Hippocampal formation (tissue), 2 donors: ENCODE measurements at regions not wholly inside any gene's neighbourhood (a gene's known extent, or its start where the extent isn't known, plus 50 kb on each side); places are given as distances from the start of the nearest gene placed in this dataset.
"Not testable (repeated sequence)": the region's sequence is repeated elsewhere in the genome, so short reads cannot be mapped to it uniquely, and the experiment has no call there.

Experiments
- DNase-seq, 2 donors: peaks; one replicate each; lab custom pipeline; 2025; lab: John Stamatoyannopoulos, UW

DNA sequence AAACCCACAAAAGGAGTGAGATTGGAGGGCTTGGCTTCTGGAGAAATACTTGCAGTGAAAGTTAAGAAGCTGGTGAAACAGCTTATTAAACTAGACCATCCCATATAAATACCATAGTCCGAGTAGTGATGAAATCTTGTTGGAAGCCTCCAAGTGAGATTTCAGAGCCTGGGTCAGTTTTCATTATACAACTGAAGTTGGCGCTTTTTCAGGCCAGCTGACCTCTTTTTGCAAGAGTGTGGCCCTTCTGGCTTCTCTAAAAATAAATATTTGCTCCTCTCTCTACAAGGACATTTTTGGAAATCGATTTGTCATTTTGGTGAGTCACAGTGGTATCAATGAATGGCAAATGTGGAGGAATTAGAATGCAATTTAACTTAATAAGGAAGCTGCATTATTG is 51.2 kb upstream of the THRB start:
- no peak for DNase-seq

GRCh38 chr3:24548278-24548677 is 53.6 kb upstream of the THRB start:
- no peak for DNase-seq

DNA sequence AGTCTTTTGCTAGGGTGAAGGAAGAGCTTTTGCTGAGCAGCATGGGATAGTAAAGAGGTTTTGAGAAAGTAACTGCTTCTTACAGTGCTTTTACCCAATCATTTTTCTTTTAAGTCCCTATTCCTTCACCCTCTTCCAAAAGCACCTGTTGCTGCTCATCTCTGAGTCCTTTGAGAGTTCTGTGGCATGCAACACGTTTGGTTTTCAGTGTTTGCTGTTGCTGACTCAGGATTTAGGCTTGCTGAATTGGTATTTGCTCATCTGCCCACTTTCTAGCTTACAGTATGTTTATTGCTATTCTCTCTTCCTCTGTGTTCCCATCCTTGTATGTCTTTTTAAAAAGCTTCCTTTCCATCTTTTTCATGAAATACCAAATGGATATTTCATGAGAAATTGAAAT is 55.9 kb upstream of the THRB start:
- DNase-seq, result no peak

DNA sequence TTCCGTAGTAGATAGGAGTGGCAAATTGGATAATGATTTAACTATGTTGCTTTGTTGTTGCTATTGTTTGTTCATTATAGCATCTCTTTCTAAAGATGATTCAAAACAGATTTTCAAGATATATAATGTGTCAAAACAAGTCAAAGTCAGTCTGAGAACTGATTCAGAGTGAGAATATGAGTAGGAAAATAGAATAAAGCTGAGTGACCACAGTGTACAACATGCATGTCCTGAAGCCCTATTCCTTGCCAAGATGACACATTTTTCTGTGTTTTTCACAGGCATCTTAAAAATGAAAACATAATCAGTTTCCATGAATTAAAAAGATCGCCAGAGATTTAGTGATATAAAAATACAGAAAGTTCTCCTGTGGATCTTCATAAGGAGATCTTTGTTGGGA is 57.0 kb upstream of the THRB start:
- no peak for DNase-seq

DNA sequence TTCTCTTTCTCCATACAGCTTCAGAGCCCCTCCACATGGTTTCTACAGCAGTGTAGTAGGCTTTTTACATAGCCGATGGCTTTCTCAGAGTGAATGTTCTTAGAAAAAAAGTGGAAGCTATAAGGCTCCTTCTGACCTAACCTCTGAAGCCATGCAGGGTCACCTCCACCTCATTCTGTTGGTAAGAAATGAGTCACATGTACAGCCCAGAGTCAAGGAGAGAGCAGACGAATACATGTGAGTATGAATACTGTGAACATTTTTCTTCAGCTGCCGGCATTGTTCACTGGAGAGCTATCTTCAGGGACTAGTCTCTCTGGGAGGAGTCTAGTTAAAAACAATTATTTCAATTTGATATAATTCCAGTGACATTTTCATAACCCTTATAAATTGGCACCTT is 68.2 kb upstream of the THRB start:
- no peak for DNase-seq

- no peak for DNase-seq
Measured at GRCh38 chr3:24565053-24565452, 70.4 kb upstream of the THRB start.

- DNase-seq, result no peak
Measured at GRCh38 chr3:24565656-24566055, 71.0 kb upstream of the THRB start.

- DNase-seq, result no peak
Measured at GRCh38 chr3:24566927-24567326, 72.3 kb upstream of the THRB start.

- not testable (repeated sequence) for DNase-seq
Measured at GRCh38 chr3:24572409-24572808, 77.8 kb upstream of the THRB start.

DNA sequence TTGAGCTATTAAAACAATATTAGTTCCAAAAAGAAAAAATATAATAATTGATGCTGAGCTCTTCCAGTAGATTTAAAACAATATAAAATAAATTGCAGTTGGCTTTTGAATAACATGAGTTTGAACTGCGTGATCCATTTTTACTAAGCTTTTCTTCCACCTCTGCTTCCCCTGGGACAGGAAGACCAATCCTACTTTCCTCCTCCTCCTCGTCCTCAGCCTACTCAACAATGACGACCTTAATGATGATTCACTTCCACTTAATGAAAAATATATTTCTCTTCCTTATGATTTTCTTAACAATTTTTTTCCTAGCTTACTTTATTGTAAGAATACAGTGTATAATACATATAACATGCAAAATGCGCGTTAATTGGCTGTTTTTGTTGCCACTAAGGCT is 78.9 kb upstream of the THRB start:
- no peak for DNase-seq

- DNase-seq, result no peak
Measured at GRCh38 chr3:24578324-24578723, 83.7 kb upstream of the THRB start.

- DNase-seq, result no peak
Measured at GRCh38 chr3:24578951-24579421, 84.3 kb upstream of the THRB start.

DNA sequence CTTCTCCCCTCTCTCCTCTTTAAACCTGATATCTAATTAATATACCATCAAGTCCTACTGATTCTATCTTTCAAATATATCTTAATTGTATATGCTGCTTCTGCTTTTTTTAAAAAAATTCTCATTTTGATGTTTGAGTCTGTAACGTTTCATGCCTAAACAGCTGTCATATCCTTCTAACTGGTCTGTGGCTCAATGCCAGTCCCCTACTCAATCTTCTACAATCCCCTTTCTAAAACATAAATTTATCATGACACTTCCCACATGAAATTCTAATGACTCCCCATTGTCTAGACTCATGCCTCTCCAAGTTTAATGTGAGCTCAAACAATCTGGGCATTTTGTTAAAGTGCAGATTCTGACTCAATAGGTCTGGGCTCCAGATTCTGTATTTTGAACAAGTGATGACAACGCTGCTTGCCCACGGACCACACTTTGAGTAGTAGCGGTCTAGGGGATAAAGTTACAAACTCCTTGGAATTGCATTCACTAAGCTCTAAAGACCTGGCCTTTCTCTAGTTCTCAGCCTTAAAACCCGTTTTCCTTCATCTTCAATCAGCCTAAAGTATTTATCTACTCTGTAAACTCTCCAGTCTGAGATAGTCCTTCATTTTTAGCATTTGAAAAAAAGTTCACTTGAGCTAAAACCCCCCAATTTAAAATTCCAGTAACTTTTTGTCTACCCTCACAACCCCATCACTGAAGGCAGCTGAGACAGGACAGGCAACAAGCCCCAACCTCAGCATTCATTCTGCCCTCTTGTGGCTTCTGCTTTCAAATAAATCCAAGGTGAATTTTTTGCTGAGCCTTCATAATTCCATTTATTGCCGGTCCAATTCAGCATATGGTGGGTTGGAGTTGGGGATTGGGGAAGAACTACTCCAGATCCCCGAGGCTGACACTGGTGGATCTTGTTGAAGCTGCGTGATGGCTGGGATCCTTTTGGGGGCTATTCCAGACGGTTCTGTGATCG is 88.1 kb upstream of the THRB start:
- DNase-seq, result peak in 1 of 2 donors; percentile 2

GRCh38 chr3:24586920-24587319 is 92.3 kb upstream of the THRB start:
- DNase-seq, result no peak

- DNase-seq, result no peak
Measured at GRCh38 chr3:24588629-24589512, 94.2 kb upstream of the THRB start.

DNA sequence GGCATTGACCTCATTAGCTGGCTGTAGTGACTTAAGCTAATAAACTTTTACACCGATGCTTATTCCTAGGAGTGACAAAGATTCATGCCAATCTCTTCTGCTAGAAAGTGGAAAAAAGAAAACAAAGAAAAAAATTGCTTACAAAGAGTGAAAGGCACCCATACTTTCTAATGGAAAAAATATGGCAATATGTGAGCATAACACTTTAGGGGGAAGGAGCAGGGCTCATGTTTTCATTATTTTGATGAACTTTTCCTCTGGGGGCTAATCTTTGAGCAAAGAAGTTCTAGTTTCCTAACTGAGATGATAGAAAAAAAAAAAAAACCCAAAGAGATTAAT is 94.8 kb upstream of the THRB start:
- no peak for DNase-seq

GRCh38 chr3:24589931-24590880 is 95.6 kb upstream of the THRB start:
- no peak for DNase-seq

DNA sequence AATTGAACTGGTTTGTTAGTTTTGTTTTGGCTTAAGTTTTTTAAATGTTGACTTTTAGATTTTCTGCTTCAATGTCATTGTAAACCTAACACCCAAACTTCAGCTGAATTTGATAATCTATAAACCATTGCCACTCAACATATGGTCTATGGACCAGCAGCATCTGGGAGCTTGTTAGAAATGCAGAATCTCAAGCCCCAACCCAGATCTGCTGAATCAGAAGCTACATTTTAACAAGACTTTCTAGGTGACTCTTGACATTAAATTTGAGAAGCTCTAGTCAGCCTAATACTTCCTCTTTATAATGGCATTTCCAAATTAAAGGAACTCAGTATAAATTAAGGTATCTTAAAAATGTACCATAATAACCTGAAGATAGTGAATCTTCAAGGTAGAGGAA is 96.5 kb upstream of the THRB start:
- DNase-seq, result no peak

GRCh38 chr3:24591661-24592555 is 97.3 kb upstream of the THRB start:
- no peak for DNase-seq

DNA sequence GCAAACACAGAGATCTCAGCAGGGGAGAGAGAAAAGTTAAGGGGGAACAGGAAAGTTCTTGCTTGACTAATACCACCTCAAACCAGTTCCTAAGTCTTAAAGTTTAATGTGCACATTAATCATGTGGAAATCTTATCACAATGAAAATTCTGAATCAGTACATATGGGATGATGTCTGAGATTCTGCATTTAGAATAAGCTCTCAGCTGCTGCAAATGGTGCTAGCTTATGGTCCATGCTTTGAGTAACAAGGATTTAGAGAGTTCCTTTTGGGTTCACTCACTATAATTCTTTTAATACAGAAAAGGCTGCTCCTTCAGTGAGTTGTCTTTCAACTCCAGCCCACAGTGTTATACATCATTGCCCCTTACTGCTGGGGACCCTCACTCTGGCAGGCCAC is 99.5 kb upstream of the THRB start:
- DNase-seq, result no peak

- no peak for DNase-seq
Measured at GRCh38 chr3:24595796-24596195, 101.1 kb upstream of the THRB start.
